H9 (cell line): ENCODE measurements at regions not wholly inside any gene's neighbourhood (a gene's known extent, or its start where the extent isn't known, plus 50 kb on each side); places are given as distances from the start of the nearest gene placed in this dataset.

Experiments
- DNase-seq: peaks from one replicate; pipeline ENCODE4 v3.0.0-alpha.2; 2017
- H2AFZ ChIP-seq: one replicate; pipeline ENCODE4 v1.6.1; 2013; ENCODE audit warnings: mild to moderate bottlenecking, low read length, control low read depth, moderate library complexity
- H2AK5ac ChIP-seq: 2 replicates; pipeline ENCODE4 v1.6.1; 2013; ENCODE audit warnings: low read length, control low read depth, mixed read lengths; ENCODE audit not compliant: insufficient read length
- H2BK120ac ChIP-seq: one replicate; pipeline ENCODE4 v1.6.1; 2013; ENCODE audit warnings: low read depth, mild to moderate bottlenecking, low read length, control low read depth, inconsistent platforms; ENCODE audit not compliant: poor library complexity, severe bottlenecking
- H2BK12ac ChIP-seq: 2 replicates; pipeline ENCODE4 v1.6.1; 2013; ENCODE audit warnings: low read length, control low read depth, mixed read lengths, low read depth; ENCODE audit not compliant: insufficient read length
- H2BK15ac ChIP-seq: 2 replicates; pipeline ENCODE4 v1.6.1; 2013; ENCODE audit warnings: low read depth, low read length, control low read depth
- H2BK20ac ChIP-seq: one replicate; pipeline ENCODE4 v1.6.1; 2013; ENCODE audit warnings: low read depth, mild to moderate bottlenecking, low read length, control low read depth, inconsistent platforms; ENCODE audit not compliant: poor library complexity, severe bottlenecking
- H2BK5ac ChIP-seq: 2 replicates; pipeline ENCODE4 v1.6.1; 2013; ENCODE audit warnings: low read length, control low read depth, mixed read lengths; ENCODE audit not compliant: insufficient read length
- H3K14ac ChIP-seq: 2 replicates; pipeline ENCODE4 v1.6.1; 2013; ENCODE audit warnings: low read length, control low read depth; ENCODE audit not compliant: insufficient read depth
- H3K18ac ChIP-seq: 2 replicates; pipeline ENCODE4 v1.6.1; 2013; ENCODE audit warnings: low read depth, mild to moderate bottlenecking, mixed read lengths, low read length, control low read depth; ENCODE audit not compliant: insufficient read length
- H3K23ac ChIP-seq: 2 replicates; pipeline ENCODE4 v1.6.1; 2013; ENCODE audit warnings: low read length, control low read depth, mixed read lengths, low read depth; ENCODE audit not compliant: insufficient read length
- H3K23me2 ChIP-seq: 2 replicates; pipeline ENCODE4 v1.6.1; 2013; ENCODE audit warnings: low read depth, mild to moderate bottlenecking, mixed read lengths, low read length, control low read depth; ENCODE audit not compliant: insufficient read length, poor library complexity, severe bottlenecking
- H3K27ac ChIP-seq: 2 replicates; pipeline ENCODE4 v1.5.1; 2013; ENCODE audit warnings: low read length, control low read depth, mixed read lengths, low read depth; ENCODE audit not compliant: insufficient read length
- H3K27me3 ChIP-seq: 2 replicates; pipeline ENCODE4 v1.6.1; 2013; ENCODE audit warnings: low read length, control low read depth, inconsistent platforms; ENCODE audit not compliant: insufficient read depth
- H3K4ac ChIP-seq: 2 replicates; pipeline ENCODE4 v1.6.1; 2013; ENCODE audit warnings: low read depth, mild to moderate bottlenecking, control low read depth, inconsistent platforms, low read length, moderate library complexity
- H3K4me1 ChIP-seq: 2 replicates; pipeline ENCODE4 v1.6.1; 2013; ENCODE audit warnings: low read length, control low read depth, inconsistent platforms; ENCODE audit not compliant: insufficient read depth
- H3K4me2 ChIP-seq: 2 replicates; pipeline ENCODE4 v1.6.1; 2013; ENCODE audit warnings: low read length, control low read depth, mixed read lengths; ENCODE audit not compliant: insufficient read length, insufficient read depth
- H3K56ac ChIP-seq: 2 replicates; pipeline ENCODE4 v1.6.1; 2013; ENCODE audit warnings: low read depth, mild to moderate bottlenecking, mixed read lengths, low read length, control low read depth; ENCODE audit not compliant: insufficient read length
- H3K79me1 ChIP-seq: 2 replicates; pipeline ENCODE4 v1.6.1; 2013; ENCODE audit warnings: low read depth, mild to moderate bottlenecking, moderate library complexity, low read length, control low read depth, inconsistent platforms; ENCODE audit not compliant: insufficient read depth, poor library complexity, severe bottlenecking
- H3K79me2 ChIP-seq: 2 replicates; pipeline ENCODE4 v1.6.1; 2013; ENCODE audit warnings: low read length, control low read depth, inconsistent platforms; ENCODE audit not compliant: insufficient read depth
- H3K9ac ChIP-seq: 2 replicates; pipeline ENCODE4 v1.6.1; 2013; ENCODE audit warnings: low read length, control low read depth, mixed read lengths; ENCODE audit not compliant: insufficient read length; ENCODE audit errors: extremely low read depth
- H3K9me3 ChIP-seq: one replicate; pipeline ENCODE4 v1.6.1; 2013; ENCODE audit warnings: low read depth, low read length, inconsistent platforms; ENCODE audit not compliant: control insufficient read depth
- H3T11ph ChIP-seq: one replicate; pipeline ENCODE4 v1.6.1; 2013; ENCODE audit warnings: mild to moderate bottlenecking, low read length, control low read depth, inconsistent platforms
- H4K20me1 ChIP-seq: one replicate; pipeline ENCODE4 v1.6.1; 2013; ENCODE audit not compliant: control insufficient read depth, insufficient read length, insufficient read depth
- H4K5ac ChIP-seq: 2 replicates; pipeline ENCODE4 v1.6.1; 2013; ENCODE audit warnings: low read depth, mild to moderate bottlenecking, mixed read lengths, low read length, control low read depth; ENCODE audit not compliant: insufficient read length
- H4K8ac ChIP-seq: replicated peaks from 2 replicates; pipeline ENCODE4 v1.6.1; 2013; ENCODE audit warnings: low read length, control low read depth, mixed read lengths, low read depth; ENCODE audit not compliant: insufficient read length
- H4K91ac ChIP-seq: 2 replicates; pipeline ENCODE4 v1.6.1; 2013; ENCODE audit warnings: low read depth, mild to moderate bottlenecking, moderate library complexity, mixed read lengths, low read length, control low read depth; ENCODE audit not compliant: insufficient read length
- H3K27ac Mint-ChIP-seq, 3 experiments: 2 replicates in 2 of 3; 3 replicates in 1 of 3; pipeline ENCODE4 v1.8.0; 2020 to 2021; ENCODE audit warnings: mixed read lengths in 3 of 3, mild to moderate bottlenecking in 1 of 3, moderate library complexity in 1 of 3
- H3K27me3 Mint-ChIP-seq: 2 replicates; pipeline ENCODE4 v1.8.0; 2021; ENCODE audit warnings: low read depth, mild to moderate bottlenecking, moderate library complexity, mixed read lengths
- H3K36me3 Mint-ChIP-seq, 3 experiments: 2 replicates in 2 of 3; 3 replicates in 1 of 3; pipeline ENCODE4 v1.8.0; 2020 to 2021; ENCODE audit warnings: low read depth in 3 of 3, mixed read lengths in 3 of 3; ENCODE audit not compliant: insufficient read depth in 1 of 3
- H3K4me1 Mint-ChIP-seq, 2 experiments: 2 replicates each; pipeline ENCODE4 v1.8.0; 2020; ENCODE audit warnings: mixed read lengths in 2 of 2
- H3K4me3 Mint-ChIP-seq, 2 experiments: 2 replicates in 1 of 2; 3 replicates in 1 of 2; pipeline ENCODE4 v1.8.0; 2020 to 2021; ENCODE audit warnings: mild to moderate bottlenecking in 2 of 2, mixed read lengths in 2 of 2, moderate library complexity in 1 of 2
- H3K9me3 Mint-ChIP-seq, 2 experiments: 2 replicates in 1 of 2; 3 replicates in 1 of 2; pipeline ENCODE4 v1.8.0; 2020; ENCODE audit warnings: mild to moderate bottlenecking in 2 of 2, mixed read lengths in 2 of 2, moderate library complexity in 1 of 2
- WGBS: extraction: QIAGEN DNeasy Blood & Tissue Kit; methylation state at CpG from one replicate; pipeline ENCODE4 v1.1.7; 2013; ENCODE audit warnings: missing lambda C conversion rate, low lambda C conversion rate, mixed read lengths; ENCODE audit not compliant: insufficient read length; ENCODE audit errors: extremely low coverage; 5-methylcytosine and 5-hydroxymethylcytosine counted together
- TF ChIP-seq, protein P1 (sequence below): fragments of 200-600 bp; sonication (generic); conservative IDR thresholded peaks from 3 replicates; pipeline ENCODE4 v1.8.0; 2021; ENCODE audit warnings: antibody characterized with exemption, mild to moderate bottlenecking

DNA sequence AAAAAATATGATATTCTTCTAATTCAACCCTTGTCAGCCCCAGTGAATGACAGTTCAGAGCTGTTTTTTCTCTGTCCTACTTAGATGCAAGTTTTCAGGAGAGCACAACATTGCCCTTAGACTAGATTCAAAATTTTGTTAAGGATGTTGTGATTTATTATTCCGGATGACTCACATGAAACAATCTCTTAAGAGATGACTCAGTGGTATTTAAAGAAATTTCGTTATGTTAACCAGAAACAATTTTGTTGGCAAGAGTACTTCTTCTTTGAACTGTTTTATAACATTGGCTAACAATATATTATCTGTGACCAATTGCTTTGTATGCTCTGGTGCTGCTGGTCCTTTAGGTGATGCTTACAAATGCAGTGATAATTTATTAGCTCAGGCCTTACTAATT lies 132.0 kb downstream of the IZUMO3 start:
- Histone ChIP-seq H4K20me1 (no peaks in the 10 kb centered on the region), H3K23me2 (no peaks in the 10 kb centered on the region), H3K9me3 (no peaks in the 10 kb centered on the region), H2BK20ac (no peak overlapping the region), H3K27ac (no peak overlapping the region), H3K56ac (no peak overlapping the region), H2BK120ac (no peak overlapping the region), H3K4me2 (no peak overlapping the region), H2BK15ac (no peak overlapping the region), H3K27me3 (no peaks in the 10 kb centered on the region), H3K18ac (no peak overlapping the region), H3K9ac (no peak overlapping the region), H3K79me2 (no peaks in the 10 kb centered on the region), H3K4ac (no peak overlapping the region), H4K8ac (no peak overlapping the region), H3K79me1 (no peaks in the 10 kb centered on the region), H3K14ac (no peak overlapping the region), H3K23ac (no peak overlapping the region), H3T11ph (no peak overlapping the region), H3K4me1 (no peaks in the 10 kb centered on the region), H4K5ac (no peak overlapping the region), H2BK5ac (no peak overlapping the region), H2AFZ (no peak overlapping the region), H2AK5ac (no peak overlapping the region), H4K91ac (no peak overlapping the region), H2BK12ac (no peak overlapping the region)
- H3K4me1 Mint-ChIP-seq, result no peaks in the 10 kb centered on the region
- peaks cover 0 to 6% of the 10 kb centered on the region in 2 experiments; a peak in 3 of 5 replicates for H3K9me3 Mint-ChIP-seq
- H3K4me3 Mint-ChIP-seq, result no peak overlapping the region
- WGBS, result no CpG with 5 or more reads among the region's 2 CpGs
- TF ChIP-seq, protein P1, sequence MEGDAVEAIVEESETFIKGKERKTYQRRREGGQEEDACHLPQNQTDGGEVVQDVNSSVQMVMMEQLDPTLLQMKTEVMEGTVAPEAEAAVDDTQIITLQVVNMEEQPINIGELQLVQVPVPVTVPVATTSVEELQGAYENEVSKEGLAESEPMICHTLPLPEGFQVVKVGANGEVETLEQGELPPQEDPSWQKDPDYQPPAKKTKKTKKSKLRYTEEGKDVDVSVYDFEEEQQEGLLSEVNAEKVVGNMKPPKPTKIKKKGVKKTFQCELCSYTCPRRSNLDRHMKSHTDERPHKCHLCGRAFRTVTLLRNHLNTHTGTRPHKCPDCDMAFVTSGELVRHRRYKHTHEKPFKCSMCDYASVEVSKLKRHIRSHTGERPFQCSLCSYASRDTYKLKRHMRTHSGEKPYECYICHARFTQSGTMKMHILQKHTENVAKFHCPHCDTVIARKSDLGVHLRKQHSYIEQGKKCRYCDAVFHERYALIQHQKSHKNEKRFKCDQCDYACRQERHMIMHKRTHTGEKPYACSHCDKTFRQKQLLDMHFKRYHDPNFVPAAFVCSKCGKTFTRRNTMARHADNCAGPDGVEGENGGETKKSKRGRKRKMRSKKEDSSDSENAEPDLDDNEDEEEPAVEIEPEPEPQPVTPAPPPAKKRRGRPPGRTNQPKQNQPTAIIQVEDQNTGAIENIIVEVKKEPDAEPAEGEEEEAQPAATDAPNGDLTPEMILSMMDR, result no peak
- H3K27ac Mint-ChIP-seq, result no peak overlapping the region
- peaks cover 0 to under 1% (median 0%) of the 10 kb centered on the region in 3 experiments; a peak in 1 of 7 replicates for H3K36me3 Mint-ChIP-seq
- H3K27me3 Mint-ChIP-seq, result no peaks in the 10 kb centered on the region
- DNase-seq, result no peak
